ENCODE measurements at regions not wholly inside any gene's neighbourhood (a gene's known extent, or its start where the extent isn't known, plus 50 kb on each side); places are given as distances from the start of the nearest gene placed in this dataset.

DNA sequence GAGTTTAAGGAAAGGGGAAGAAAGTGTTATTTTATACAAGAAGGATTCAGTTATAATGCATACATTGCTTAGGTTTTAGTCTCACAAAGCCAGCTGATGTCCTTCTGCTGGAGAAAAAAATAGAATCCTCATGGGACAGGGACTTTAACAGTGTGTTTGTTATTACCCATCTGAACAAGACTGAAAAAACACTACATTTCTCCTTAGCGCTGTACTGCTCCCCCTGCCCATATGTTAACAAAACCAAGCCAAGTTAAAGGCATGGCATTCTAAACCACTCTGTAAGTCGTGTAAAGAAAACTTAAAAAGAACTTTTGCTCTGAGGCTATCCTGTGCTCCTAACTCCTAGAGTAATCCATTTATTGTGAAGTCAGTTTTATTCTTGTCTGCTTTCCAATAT lies 102.6 kb upstream of the NYAP2 start:
- BruUV-seq (replicated peaks), result no TSS peak
- in situ Hi-C loops (cut with HindIII; ENCODE audit: extremely low pct_ligation_motif_present, low pct_unique_long_range_greater_than_20kb), result no loop called here
- no peaks in the 10 kb centered on the region for H3K4me1 ChIP-seq (ENCODE audit: insufficient read depth, low read length)
- 14% methylated on average over 2 of the region's 2 CpGs for WGBS (ENCODE audit: low lambda C conversion rate)
- H3K27me3 ChIP-seq (ENCODE audit: control insufficient read depth in 1 of 2, insufficient read depth in 2 of 2, low read length in 2 of 2), result no peaks in the 10 kb centered on the region
- DNase-seq (ENCODE audit: low spot score), result no peak
- no peaks in the 10 kb centered on the region for H3K36me3 ChIP-seq (replicated peaks in 1 of 2; ENCODE audit: control insufficient read depth in 1 of 2, insufficient read depth in 2 of 2, low read length in 2 of 2)
- TF ChIP-seq, protein P1, sequence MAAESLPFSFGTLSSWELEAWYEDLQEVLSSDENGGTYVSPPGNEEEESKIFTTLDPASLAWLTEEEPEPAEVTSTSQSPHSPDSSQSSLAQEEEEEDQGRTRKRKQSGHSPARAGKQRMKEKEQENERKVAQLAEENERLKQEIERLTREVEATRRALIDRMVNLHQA (CRISPR knock-in tag; IDR thresholded peaks at IDR 0.05), result no peak
- TF ChIP-seq PHF21A (CRISPR knock-in tag; IDR thresholded peaks at IDR 0.05) (no peak), MNT (IDR thresholded peaks at IDR 0.05) (no peak), CENPX (CRISPR knock-in tag; IDR thresholded peaks at IDR 0.05) (no peak), TEF (CRISPR knock-in tag; IDR thresholded peaks at IDR 0.05) (no peak), E2F5 (CRISPR knock-in tag; conservative IDR thresholded peaks at IDR 0.05) (no peak), ZNF768 (CRISPR knock-in tag; IDR thresholded peaks at IDR 0.05) (no peak), AKAP8 (CRISPR knock-in tag; IDR thresholded peaks at IDR 0.05) (no peak), ZBTB33 (CRISPR knock-in tag; IDR thresholded peaks at IDR 0.05) (no peak), ZNF468 (CRISPR knock-in tag; IDR thresholded peaks at IDR 0.05) (no peak)
- H2AFZ ChIP-seq (ENCODE audit: low read length), result no peak overlapping the region
- H3K4me2 ChIP-seq (ENCODE audit: low read depth, low read length), result no peak overlapping the region
- CTCF ChIA-PET (ENCODE audit: low intra/inter-chr PET ratio, low total read pairs), result no interaction called here
- H4K20me1 ChIP-seq (ENCODE audit: insufficient read depth, low read length), result no peaks in the 10 kb centered on the region
- peaks cover 18% of the 10 kb centered on the region for H3K9me3 ChIP-seq (ENCODE audit: low read length)
- intact Hi-C loops (cut with micrococcal nuclease; ENCODE audit: unreplicated experiment), result no loop called here
- H3K79me2 ChIP-seq (ENCODE audit: insufficient read depth, low read length), result no peaks in the 10 kb centered on the region
- no peak overlapping the region for H3K9ac ChIP-seq (ENCODE audit: insufficient read depth, low read depth, low read length)
- no peak for FAIRE-seq
- H3K27ac ChIP-seq (ENCODE audit: extremely low read length, insufficient read depth, low read length), result no peak overlapping the region
- POLR2A ChIA-PET, result no interaction called here
- H3K4me3 ChIP-seq (replicated peaks in 1 of 3; ENCODE audit: insufficient read depth in 1 of 3, low read depth in 2 of 3, low read length in 3 of 3), result no peak overlapping the region
- ATAC-seq, result no peak
